ENCODE measurements at regions not wholly inside any gene's neighbourhood (a gene's known extent, or its start where the extent isn't known, plus 50 kb on each side); places are given as distances from the start of the nearest gene placed in this dataset.

- no peak overlapping the region for H3K27ac ChIP-seq (ENCODE audit: low read depth, low read length)
- H3K9me3 ChIP-seq (ENCODE audit: control insufficient read depth, insufficient read depth, low read length): no peaks in the 10 kb centered on the region
- H3K27me3 ChIP-seq (ENCODE audit: control insufficient read depth, insufficient read depth, low read length): no peaks in the 10 kb centered on the region
- CTCF ChIA-PET: no interaction called here
- POLR2A ChIA-PET: no interaction called here
- no peak for DNase-seq (ENCODE audit: low read depth, low spot score)
- H3K4me3 ChIP-seq (ENCODE audit: low read depth, low read length): no peak overlapping the region
- no peak for TF ChIP-seq CTCF (IDR thresholded peaks at IDR 0.05; ENCODE audit: low read depth, low read length)
Observed at GRCh38 chr3:154690413-154690812, 260.4 kb upstream of the GPR149 start.

- TF ChIP-seq CTCF (IDR thresholded peaks at IDR 0.05; ENCODE audit: low read depth, low read length): no peak
- POLR2A ChIA-PET: no interaction called here
- DNase-seq (ENCODE audit: low read depth, low spot score): no peak
- Histone ChIP-seq H3K27ac (ENCODE audit: low read depth, low read length) (no peak overlapping the region), H3K9me3 (ENCODE audit: control insufficient read depth, insufficient read depth, low read length) (no peaks in the 10 kb centered on the region), H3K4me3 (ENCODE audit: low read depth, low read length) (no peak overlapping the region), H3K27me3 (ENCODE audit: control insufficient read depth, insufficient read depth, low read length) (no peaks in the 10 kb centered on the region)
- CTCF ChIA-PET: no interaction called here
Observed at GRCh38 chr3:154684440-154684839, 254.4 kb upstream of the GPR149 start.

GRCh38 chr3:154684021-154684420 lies 254.0 kb upstream of the GPR149 start:
- no peak overlapping the region for H3K27ac ChIP-seq (ENCODE audit: low read depth, low read length)
- POLR2A ChIA-PET: no interaction called here
- no peak for TF ChIP-seq CTCF (IDR thresholded peaks at IDR 0.05; ENCODE audit: low read depth, low read length)
- H3K27me3 ChIP-seq (ENCODE audit: control insufficient read depth, insufficient read depth, low read length): no peaks in the 10 kb centered on the region
- no peak for DNase-seq (ENCODE audit: low read depth, low spot score)
- CTCF ChIA-PET: no interaction called here
- no peaks in the 10 kb centered on the region for H3K9me3 ChIP-seq (ENCODE audit: control insufficient read depth, insufficient read depth, low read length)
- H3K4me3 ChIP-seq (ENCODE audit: low read depth, low read length): no peak overlapping the region

DNA sequence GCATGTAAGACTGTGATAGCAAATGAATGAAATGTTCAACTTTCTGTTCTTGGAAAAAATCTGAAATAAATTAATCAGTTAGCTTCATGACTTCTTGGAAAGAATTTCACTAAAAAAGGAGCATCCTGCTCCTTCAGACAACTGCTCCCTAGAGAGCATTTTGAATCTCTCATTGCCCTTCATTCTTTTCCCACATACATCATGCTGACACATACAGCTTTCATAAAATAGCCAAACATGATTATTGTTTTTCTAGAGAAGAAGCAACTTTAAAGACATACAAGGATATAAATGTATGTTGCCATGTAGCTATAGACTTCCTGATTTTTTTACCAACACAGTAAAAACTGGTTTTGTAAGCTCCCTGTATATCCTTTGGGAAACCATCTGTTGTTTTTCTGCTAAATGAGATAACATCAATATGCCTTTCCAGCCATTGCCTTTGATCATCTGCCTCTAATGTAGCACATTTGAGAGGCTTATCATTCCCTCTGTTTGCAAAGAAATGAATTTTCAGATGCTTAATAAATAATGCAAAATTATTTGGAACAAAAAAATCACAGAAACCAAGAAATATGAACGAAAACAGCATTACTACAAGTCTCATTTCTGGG lies 248.2 kb upstream of the GPR149 start:
- DNase-seq (ENCODE audit: low read depth, low spot score): no peak
- Histone ChIP-seq H3K27me3 (ENCODE audit: control insufficient read depth, insufficient read depth, low read length) (no peaks in the 10 kb centered on the region), H3K4me3 (ENCODE audit: low read depth, low read length) (no peak overlapping the region), H3K9me3 (ENCODE audit: control insufficient read depth, insufficient read depth, low read length) (no peaks in the 10 kb centered on the region), H3K27ac (ENCODE audit: low read depth, low read length) (no peak overlapping the region)
- ChIA-PET CTCF (no interaction called here), POLR2A (no interaction called here)
- no peak for TF ChIP-seq CTCF (IDR thresholded peaks at IDR 0.05; ENCODE audit: low read depth, low read length)

- Histone ChIP-seq H3K27ac (ENCODE audit: low read depth, low read length) (no peak overlapping the region), H3K4me3 (ENCODE audit: low read depth, low read length) (no peak overlapping the region), H3K27me3 (ENCODE audit: control insufficient read depth, insufficient read depth, low read length) (no peaks in the 10 kb centered on the region), H3K9me3 (ENCODE audit: control insufficient read depth, insufficient read depth, low read length) (no peaks in the 10 kb centered on the region)
- DNase-seq (ENCODE audit: low read depth, low spot score): no peak
- CTCF ChIA-PET: interaction anchor here (0.6 kb wide), 1 partner anchor 573 kb away, joined by 5 read pairs; no protein-coding TSS in a partner anchor
- POLR2A ChIA-PET: no interaction called here
- TF ChIP-seq CTCF (IDR thresholded peaks at IDR 0.05; ENCODE audit: low read depth, low read length): no peak
Observed at GRCh38 chr3:154668835-154669234, 238.8 kb upstream of the GPR149 start.
